ENCODE measurements at regions not wholly inside any gene's neighbourhood (a gene's known extent, or its start where the extent isn't known, plus 50 kb on each side); places are given as distances from the start of the nearest gene placed in this dataset.

- DNase-seq = no peak
- TF ChIP-seq CTCF (IDR thresholded peaks at IDR 0.05; ENCODE audit: low read depth, low read length) = no peak
- Histone ChIP-seq H3K9me3 (no peaks in the 10 kb centered on the region), H3K27me3 (no peaks in the 10 kb centered on the region), H3K4me1 (peaks cover 36% of the 10 kb centered on the region), H3K36me3 (no peaks in the 10 kb centered on the region), H3K4me3 (ENCODE audit: low read depth, low read length) (no peak overlapping the region)
Measured at GRCh38 chr10:42984035-42984610, 92.7 kb upstream of the RET start.

DNA sequence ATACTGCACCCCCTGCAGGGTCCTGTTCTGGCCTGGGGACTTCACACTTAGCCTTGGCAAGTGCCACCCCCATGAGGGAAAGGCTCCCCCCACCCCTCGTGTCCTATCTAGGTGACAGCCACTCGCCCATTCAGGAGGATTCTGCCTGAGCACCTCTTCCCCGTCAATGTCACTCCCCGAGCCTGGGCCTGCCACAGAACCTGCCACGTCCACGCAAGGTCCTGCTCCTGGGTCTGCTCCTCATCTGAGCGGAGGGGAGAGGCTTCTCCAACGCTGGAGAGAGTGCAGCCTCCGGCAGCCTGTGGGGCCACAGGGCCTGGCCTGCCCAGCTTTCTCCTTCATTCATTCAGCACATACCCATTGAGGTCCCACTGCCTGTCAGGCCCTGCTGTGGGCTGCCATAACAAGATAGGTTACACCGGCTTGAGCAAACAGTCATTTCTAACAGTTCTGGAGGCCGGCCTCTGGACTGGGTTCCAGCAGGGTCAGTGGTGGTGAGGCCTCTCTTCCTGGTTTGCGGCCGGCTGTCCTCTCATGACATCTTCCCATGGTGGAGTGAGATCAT is 92.0 kb upstream of the RET start:
- Histone ChIP-seq H3K9me3 (no peaks in the 10 kb centered on the region), H3K4me3 (ENCODE audit: low read depth, low read length) (no peak overlapping the region), H3K27me3 (no peaks in the 10 kb centered on the region), H3K36me3 (no peaks in the 10 kb centered on the region), H3K4me1 (peaks cover 36% of the 10 kb centered on the region)
- no peak for TF ChIP-seq CTCF (IDR thresholded peaks at IDR 0.05; ENCODE audit: low read depth, low read length)
- DNase-seq = peak; percentile 4

GRCh38 chr10:42985436-42986316 is 91.2 kb upstream of the RET start:
- H3K4me1 ChIP-seq = peaks cover 36% of the 10 kb centered on the region
- H3K36me3 ChIP-seq = no peaks in the 10 kb centered on the region
- no peak for DNase-seq
- H3K27me3 ChIP-seq = no peaks in the 10 kb centered on the region
- no peak overlapping the region for H3K4me3 ChIP-seq (ENCODE audit: low read depth, low read length)
- no peaks in the 10 kb centered on the region for H3K9me3 ChIP-seq
- no peak for TF ChIP-seq CTCF (IDR thresholded peaks at IDR 0.05; ENCODE audit: low read depth, low read length)

DNA sequence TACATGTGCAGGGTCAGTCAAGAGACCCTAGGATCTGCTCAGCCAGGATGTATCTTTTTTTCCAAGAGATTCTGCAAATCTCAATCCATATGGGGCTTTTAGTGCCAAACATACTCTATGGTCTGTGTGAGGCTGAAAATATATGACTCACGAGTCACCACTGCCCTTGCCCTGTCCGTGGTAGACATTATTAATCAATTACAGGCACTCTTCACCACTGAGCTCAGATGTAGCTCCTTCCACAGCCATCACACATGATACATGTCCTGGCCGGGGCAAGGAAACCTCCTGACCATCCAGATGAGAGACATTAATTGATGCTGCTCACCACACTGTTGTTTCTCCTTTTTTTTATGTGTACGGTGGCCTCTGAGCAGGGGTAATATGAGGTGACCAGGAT is 90.2 kb upstream of the RET start:
- no peak for TF ChIP-seq CTCF (IDR thresholded peaks at IDR 0.05; ENCODE audit: low read depth, low read length)
- no peak for DNase-seq
- Histone ChIP-seq H3K4me1 (peaks cover 35% of the 10 kb centered on the region), H3K27me3 (no peaks in the 10 kb centered on the region), H3K36me3 (no peaks in the 10 kb centered on the region), H3K4me3 (ENCODE audit: low read depth, low read length) (no peak overlapping the region), H3K9me3 (no peaks in the 10 kb centered on the region)

DNA sequence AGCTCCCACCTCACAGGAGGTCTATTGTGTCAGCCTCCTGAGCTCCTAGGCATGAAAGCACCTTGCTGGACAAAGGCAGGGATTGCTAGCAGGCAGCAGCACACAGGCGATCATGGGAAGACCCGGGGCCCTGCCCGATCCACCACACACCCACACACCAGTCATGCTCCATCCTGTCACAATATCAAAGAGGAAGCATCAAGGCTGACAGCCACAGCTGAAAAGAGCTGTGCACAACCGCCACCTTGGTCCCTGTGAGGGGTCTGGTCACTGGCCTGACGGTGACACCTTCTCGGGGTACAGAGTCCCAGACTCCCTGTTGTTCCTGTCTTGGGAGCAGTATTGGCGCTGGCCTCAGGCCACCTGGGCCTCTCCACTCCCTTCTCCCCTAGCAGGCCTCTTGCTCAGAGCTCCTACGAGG is 89.7 kb upstream of the RET start:
- no peak for TF ChIP-seq CTCF (IDR thresholded peaks at IDR 0.05; ENCODE audit: low read depth, low read length)
- Histone ChIP-seq H3K4me3 (ENCODE audit: low read depth, low read length) (no peak overlapping the region), H3K9me3 (no peaks in the 10 kb centered on the region), H3K27me3 (no peaks in the 10 kb centered on the region), H3K36me3 (no peaks in the 10 kb centered on the region), H3K4me1 (peaks cover 35% of the 10 kb centered on the region)
- peak; percentile 4 for DNase-seq

- no peaks in the 10 kb centered on the region for H3K9me3 ChIP-seq
- no peak for TF ChIP-seq CTCF (IDR thresholded peaks at IDR 0.05; ENCODE audit: low read depth, low read length)
- no peak overlapping the region for H3K4me3 ChIP-seq (ENCODE audit: low read depth, low read length)
- DNase-seq = no peak
- H3K36me3 ChIP-seq = no peaks in the 10 kb centered on the region
- no peaks in the 10 kb centered on the region for H3K27me3 ChIP-seq
- H3K4me1 ChIP-seq = peaks cover 38% of the 10 kb centered on the region
Measured at GRCh38 chr10:42987575-42987974, 89.3 kb upstream of the RET start.

Measured in BE2C (cell line).